ENCODE measurements at regions not wholly inside any gene's neighbourhood (a gene's known extent, or its start where the extent isn't known, plus 50 kb on each side); places are given as distances from the start of the nearest gene placed in this dataset.

- no peak for DNase-seq (ENCODE audit: low spot score)
Measured at GRCh38 chr1:101109791-101110190, 84.2 kb upstream of the DPH5 start.

GRCh38 chr1:101108111-101108500, 82.5 kb upstream of the DPH5 start:
- no peak overlapping the region for H3K27ac ChIP-seq
- no peak overlapping the region for H3K4me3 ChIP-seq
- no peak for TF ChIP-seq CTCF (IDR thresholded peaks at IDR 0.05)
- no peak for DNase-seq (ENCODE audit: low spot score)

More at GRCh38 chr1:101109791-101110190, 84.2 kb upstream of the DPH5 start:
- Histone ChIP-seq H3K4me3 (no peak overlapping the region), H3K27ac (no peak overlapping the region)
- TF ChIP-seq CTCF (IDR thresholded peaks at IDR 0.05) = no peak

- no peak for DNase-seq (ENCODE audit: low spot score)
- TF ChIP-seq CTCF (IDR thresholded peaks at IDR 0.05) = no peak
- H3K4me3 ChIP-seq = no peak overlapping the region
Measured at GRCh38 chr1:101107496-101108110, 82.0 kb upstream of the DPH5 start.

GRCh38 chr1:101105877-101106276, 80.3 kb upstream of the DPH5 start:
- no peak overlapping the region for H3K4me3 ChIP-seq
- no peak overlapping the region for H3K27ac ChIP-seq
- TF ChIP-seq CTCF (IDR thresholded peaks at IDR 0.05) = no peak
- DNase-seq (ENCODE audit: low spot score) = no peak

More at GRCh38 chr1:101107496-101108110, 82.0 kb upstream of the DPH5 start:
- no peak overlapping the region for H3K27ac ChIP-seq

- DNase-seq (ENCODE audit: low spot score) = no peak
- TF ChIP-seq CTCF (IDR thresholded peaks at IDR 0.05) = no peak
- H3K4me3 ChIP-seq = no peak overlapping the region
- no peak overlapping the region for H3K27ac ChIP-seq
Measured at GRCh38 chr1:101102426-101103156, 77.0 kb upstream of the DPH5 start.

GRCh38 chr1:101101360-101101759, 75.8 kb upstream of the DPH5 start:
- no peak for DNase-seq (ENCODE audit: low spot score)
- H3K27ac ChIP-seq = no peak overlapping the region
- TF ChIP-seq CTCF (IDR thresholded peaks at IDR 0.05) = no peak
- no peak overlapping the region for H3K4me3 ChIP-seq

GRCh38 chr1:101100674-101101073, 75.1 kb upstream of the DPH5 start:
- no peak for DNase-seq (ENCODE audit: low spot score)
- TF ChIP-seq CTCF (IDR thresholded peaks at IDR 0.05) = no peak
- no peak overlapping the region for H3K27ac ChIP-seq
- H3K4me3 ChIP-seq = no peak overlapping the region
